ENCODE measurements at regions not wholly inside any gene's neighbourhood (a gene's known extent, or its start where the extent isn't known, plus 50 kb on each side); places are given as distances from the start of the nearest gene placed in this dataset.

GRCh38 chr7:138295049-138295637, 164.9 kb upstream of the TRIM24 start:
- H3K4me3 ChIP-seq (replicated peaks; ENCODE audit: low read depth, low read length), result no peak overlapping the region
- H3K27me3 ChIP-seq (replicated peaks; ENCODE audit: control insufficient read depth, insufficient read depth, low read length), result no peaks in the 10 kb centered on the region
- TF ChIP-seq, protein P1, sequence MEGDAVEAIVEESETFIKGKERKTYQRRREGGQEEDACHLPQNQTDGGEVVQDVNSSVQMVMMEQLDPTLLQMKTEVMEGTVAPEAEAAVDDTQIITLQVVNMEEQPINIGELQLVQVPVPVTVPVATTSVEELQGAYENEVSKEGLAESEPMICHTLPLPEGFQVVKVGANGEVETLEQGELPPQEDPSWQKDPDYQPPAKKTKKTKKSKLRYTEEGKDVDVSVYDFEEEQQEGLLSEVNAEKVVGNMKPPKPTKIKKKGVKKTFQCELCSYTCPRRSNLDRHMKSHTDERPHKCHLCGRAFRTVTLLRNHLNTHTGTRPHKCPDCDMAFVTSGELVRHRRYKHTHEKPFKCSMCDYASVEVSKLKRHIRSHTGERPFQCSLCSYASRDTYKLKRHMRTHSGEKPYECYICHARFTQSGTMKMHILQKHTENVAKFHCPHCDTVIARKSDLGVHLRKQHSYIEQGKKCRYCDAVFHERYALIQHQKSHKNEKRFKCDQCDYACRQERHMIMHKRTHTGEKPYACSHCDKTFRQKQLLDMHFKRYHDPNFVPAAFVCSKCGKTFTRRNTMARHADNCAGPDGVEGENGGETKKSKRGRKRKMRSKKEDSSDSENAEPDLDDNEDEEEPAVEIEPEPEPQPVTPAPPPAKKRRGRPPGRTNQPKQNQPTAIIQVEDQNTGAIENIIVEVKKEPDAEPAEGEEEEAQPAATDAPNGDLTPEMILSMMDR (IDR thresholded peaks at IDR 0.05; ENCODE audit: insufficient read depth, low read length, poor library complexity, severe bottlenecking), result no peak
- no peak for DNase-seq (ENCODE audit: extremely low read depth, insufficient read length)
- H3K36me3 ChIP-seq (ENCODE audit: control insufficient read depth, insufficient read depth, low read length), result no peaks in the 10 kb centered on the region

DNA sequence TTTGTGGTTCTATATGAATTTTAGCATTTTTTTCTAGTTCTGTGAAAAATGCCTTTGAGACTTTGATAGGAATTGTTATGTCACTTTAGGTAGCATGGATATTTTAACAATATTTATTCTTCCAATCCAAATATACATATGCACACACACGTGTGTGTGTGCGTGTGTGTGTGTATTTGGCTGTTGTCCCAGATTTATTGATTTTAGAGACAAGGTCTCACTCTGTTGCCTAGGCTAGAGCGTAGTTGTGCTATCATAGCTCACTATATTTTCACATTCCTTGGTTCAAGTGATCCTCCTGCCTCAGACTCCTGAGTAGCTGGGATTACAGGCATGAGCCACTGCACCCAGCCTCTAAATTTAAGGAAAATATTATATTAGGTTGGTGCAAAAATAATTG, 162.5 kb upstream of the TRIM24 start:
- Histone ChIP-seq H3K27me3 (replicated peaks; ENCODE audit: control insufficient read depth, insufficient read depth, low read length) (no peaks in the 10 kb centered on the region), H3K36me3 (ENCODE audit: control insufficient read depth, insufficient read depth, low read length) (no peaks in the 10 kb centered on the region), H3K4me3 (replicated peaks; ENCODE audit: low read depth, low read length) (no peak overlapping the region)
- TF ChIP-seq, protein P1 (IDR thresholded peaks at IDR 0.05; ENCODE audit: insufficient read depth, low read length, poor library complexity, severe bottlenecking), result no peak
- no peak for DNase-seq (ENCODE audit: extremely low read depth, insufficient read length)

DNA sequence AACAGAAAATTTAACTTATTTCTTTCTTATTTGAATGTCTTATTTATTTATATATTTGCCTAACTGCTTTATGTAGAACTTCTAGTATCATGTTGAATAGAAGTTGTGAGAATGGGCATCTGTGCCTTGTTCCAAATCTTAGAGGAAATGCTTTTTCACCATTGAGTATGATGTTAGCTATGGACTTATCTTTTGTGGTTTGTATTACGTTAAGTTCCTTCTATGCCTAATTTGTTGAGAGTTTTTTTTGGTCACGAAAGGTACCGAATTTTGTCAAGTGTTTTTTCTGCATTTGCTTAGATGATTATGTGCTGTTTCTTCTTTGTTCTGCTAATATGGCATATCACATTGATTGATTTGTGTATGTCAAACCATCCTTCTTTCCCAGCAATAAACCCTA, 161.0 kb upstream of the TRIM24 start:
- Histone ChIP-seq H3K36me3 (ENCODE audit: control insufficient read depth, insufficient read depth, low read length) (no peaks in the 10 kb centered on the region), H3K4me3 (replicated peaks; ENCODE audit: low read depth, low read length) (no peak overlapping the region), H3K27me3 (replicated peaks; ENCODE audit: control insufficient read depth, insufficient read depth, low read length) (no peaks in the 10 kb centered on the region)
- TF ChIP-seq, protein P1 (IDR thresholded peaks at IDR 0.05; ENCODE audit: insufficient read depth, low read length, poor library complexity, severe bottlenecking), result no peak
- DNase-seq (ENCODE audit: extremely low read depth, insufficient read length), result no peak

DNA sequence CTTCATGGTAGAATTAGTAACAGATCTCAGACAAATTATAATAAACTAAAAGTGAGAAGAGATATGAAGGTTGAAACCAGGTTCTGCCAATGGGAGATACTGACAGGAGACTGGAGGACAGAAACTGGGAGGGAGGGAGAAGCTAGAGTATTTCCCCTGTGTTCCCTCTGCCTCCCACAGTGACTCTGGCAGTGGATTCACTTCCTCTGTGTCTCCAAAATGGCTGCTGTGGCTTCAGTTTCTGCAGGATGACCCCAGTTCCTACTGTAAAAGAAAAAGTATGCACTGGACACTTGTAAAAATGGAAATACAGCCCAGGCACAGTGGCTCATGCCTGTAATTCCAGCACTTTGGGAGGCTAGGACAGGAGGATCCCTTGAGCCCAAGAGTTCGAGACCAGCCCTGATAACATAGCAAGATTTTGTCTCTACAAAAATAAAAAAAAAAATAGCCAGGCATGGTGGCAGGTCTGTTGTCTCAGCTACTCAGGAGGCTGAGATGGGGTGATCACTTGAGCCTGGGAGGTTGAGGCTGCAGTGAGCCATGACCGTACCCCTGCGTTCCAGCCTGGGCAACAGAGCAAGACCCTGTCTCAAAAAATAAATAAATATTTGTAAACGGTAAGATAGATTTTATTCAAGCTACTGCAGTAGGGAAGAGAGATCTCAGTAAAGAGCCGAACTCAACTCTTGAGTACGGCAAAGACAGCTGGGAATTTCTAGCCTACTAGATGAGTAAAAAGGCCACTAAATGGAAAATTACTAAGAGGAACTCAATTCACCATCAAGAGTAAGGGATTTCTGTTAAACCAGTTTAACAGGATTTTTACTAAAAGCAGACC, 156.6 kb upstream of the TRIM24 start:
- no peak overlapping the region for H3K4me3 ChIP-seq (replicated peaks; ENCODE audit: low read depth, low read length)
- H3K27me3 ChIP-seq (replicated peaks; ENCODE audit: control insufficient read depth, insufficient read depth, low read length), result no peaks in the 10 kb centered on the region
- TF ChIP-seq, protein P1 (IDR thresholded peaks at IDR 0.05; ENCODE audit: insufficient read depth, low read length, poor library complexity, severe bottlenecking), result no peak
- H3K36me3 ChIP-seq (ENCODE audit: control insufficient read depth, insufficient read depth, low read length), result no peaks in the 10 kb centered on the region
- no peak for DNase-seq (ENCODE audit: extremely low read depth, insufficient read length)

DNA sequence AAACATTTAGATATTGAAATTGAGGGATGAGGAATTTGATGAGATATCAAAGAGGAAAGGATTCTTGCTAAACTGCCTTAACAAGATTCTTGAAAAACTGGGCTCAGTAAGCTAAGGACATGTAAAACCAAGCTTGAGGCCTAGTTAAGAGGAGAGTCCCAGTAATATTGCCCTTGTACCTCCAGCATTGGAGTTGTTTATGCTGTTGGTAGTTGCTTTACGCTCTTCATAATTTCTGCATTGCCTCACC, 156.1 kb upstream of the TRIM24 start:
- no peaks in the 10 kb centered on the region for H3K36me3 ChIP-seq (ENCODE audit: control insufficient read depth, insufficient read depth, low read length)
- no peaks in the 10 kb centered on the region for H3K27me3 ChIP-seq (replicated peaks; ENCODE audit: control insufficient read depth, insufficient read depth, low read length)
- TF ChIP-seq, protein P1 (IDR thresholded peaks at IDR 0.05; ENCODE audit: insufficient read depth, low read length, poor library complexity, severe bottlenecking), result no peak
- H3K4me3 ChIP-seq (replicated peaks; ENCODE audit: low read depth, low read length), result no peak overlapping the region
- no peak for DNase-seq (ENCODE audit: extremely low read depth, insufficient read length)

All from GM06990 (cell line).